ENCODE measurements at regions not wholly inside any gene's neighbourhood (a gene's known extent, or its start where the extent isn't known, plus 50 kb on each side); places are given as distances from the start of the nearest gene placed in this dataset.

GRCh38 chr6:133190912-133191311, 50.2 kb upstream of the EYA4 start:
- Histone ChIP-seq H3K27me3 (replicated peaks in 1 of 4; ENCODE audit: control insufficient read depth in 3 of 4, extremely low read depth in 1 of 4, insufficient read depth in 3 of 4, low read length in 3 of 4) (no peaks in the 10 kb centered on the region), H2BK15ac (ENCODE audit: low read length) (no peak overlapping the region), H3K14ac (ENCODE audit: insufficient read length) (no peak overlapping the region), H4K20me1 (replicated peaks in 1 of 2; ENCODE audit: control insufficient read depth in 1 of 2, insufficient read depth in 2 of 2, low read length in 2 of 2) (no peaks in the 10 kb centered on the region), H3K18ac (ENCODE audit: extremely low read depth, low read length) (0 out of 2 replicates have a peak overlapping the region, but pooled peaks have one; percentile 3), H2BK120ac (replicated peaks; ENCODE audit: low read depth, low read length) (no peak overlapping the region), H4K91ac (replicated peaks; ENCODE audit: insufficient read length, low read length) (no peak overlapping the region), H3K9me3 (ENCODE audit: insufficient read depth in 2 of 2, low read depth in 1 of 2, low read length in 1 of 2) (no peaks in the 10 kb centered on the region), H2BK5ac (ENCODE audit: low read depth, low read length) (no peak overlapping the region), H3K79me1 (ENCODE audit: low read depth, low read length) (no peaks in the 10 kb centered on the region), H3K23ac (ENCODE audit: insufficient read length) (no peak overlapping the region), H3K27ac (ENCODE audit: low read depth, low read length) (no peak overlapping the region), H3K9ac (replicated peaks in 1 of 4; ENCODE audit: extremely low read depth in 1 of 4, low read depth in 3 of 4, low read length in 3 of 4) (no peak overlapping the region), H3K79me2 (ENCODE audit: control insufficient read depth in 1 of 2, insufficient read depth in 2 of 2, low read length in 2 of 2) (no peaks in the 10 kb centered on the region), H2BK12ac (ENCODE audit: low read depth, low read length) (no peak overlapping the region), H3K4me1 (replicated peaks in 1 of 4; ENCODE audit: control insufficient read depth in 3 of 4, insufficient read depth in 4 of 4, low read length in 3 of 4) (0 out of 7 replicates have a peak, but pooled peaks cover 0 to 2% (median 0%) of the 10 kb centered on the region in 4 experiments), H3K56ac (replicated peaks; ENCODE audit: insufficient read length, low read depth, low read length) (no peak overlapping the region), H4K8ac (ENCODE audit: extremely low read depth, insufficient read depth, low read length) (no peak overlapping the region), H2BK20ac (ENCODE audit: low read length) (no peak overlapping the region), H3K4me2 (ENCODE audit: insufficient read depth in 1 of 2, low read depth in 2 of 2, low read length in 2 of 2) (no peak overlapping the region), H3K4ac (replicated peaks; ENCODE audit: insufficient read length, low read depth, low read length) (no peak overlapping the region), H2AFZ (ENCODE audit: low read length) (no peak overlapping the region), H2AK5ac (ENCODE audit: low read depth, low read length) (no peak overlapping the region), H3K4me3 (ENCODE audit: extremely low read depth in 1 of 4, insufficient read depth in 2 of 4, low read depth in 3 of 4, low read length in 4 of 4) (no peak overlapping the region), H3K36me3 (ENCODE audit: control insufficient read depth in 2 of 4, insufficient read depth in 4 of 4, low read length in 3 of 4) (no peaks in the 10 kb centered on the region), H3K23me2 (ENCODE audit: low read depth, low read length) (no peaks in the 10 kb centered on the region), H4K5ac (ENCODE audit: insufficient read length, low read depth, low read length) (no peak overlapping the region)
- DNase-seq (ENCODE audit: low read depth in 1 of 2, low spot score in 2 of 2) (no peak), FAIRE-seq (no peak)
- ChIA-PET POLR2A (ENCODE audit: partially characterized antibody) (no interaction called here), CTCF (ENCODE audit: partially characterized antibody) (interaction anchor here (0.6 to 3.4 kb wide), 9 partner anchors 18 to 361 kb away, joined by 3 to 13 read pairs (median 4); no protein-coding TSS in a partner anchor)
- 94% methylated on average over 3 of the region's 3 CpGs; no CpG with 5 or more reads in 1 of the 2 experiments for WGBS, 2 experiments (ENCODE audit: extremely low coverage in 1 of 2, insufficient coverage in 1 of 2, insufficient read length in 1 of 2, insufficient replicate concordance in 2 of 2, low coverage in 1 of 2, low lambda C conversion rate in 2 of 2, missing lambda C conversion rate in 1 of 2)
- TF ChIP-seq SIX5 (IDR thresholded peaks at IDR 0.05; ENCODE audit: low read depth, low read length) (no peak), CEBPB (IDR thresholded peaks at IDR 0.05; ENCODE audit: low read depth, low read length) (no peak), YY1 (IDR thresholded peaks at IDR 0.05; ENCODE audit: low read depth, low read length) (no peak), ATF3 (IDR thresholded peaks at IDR 0.05; ENCODE audit: insufficient read depth, low read depth, low read length) (no peak), TAF7 (optimal IDR thresholded peaks at IDR 0.05; ENCODE audit: borderline replicate concordance, low read depth, low read length) (no peak), POU5F1 (IDR thresholded peaks at IDR 0.05; ENCODE audit: low read depth, low read length) (no peak), CHD2 (IDR thresholded peaks at IDR 0.05; ENCODE audit: low read length) (no peak), POLR2AphosphoS5 (IDR thresholded peaks at IDR 0.05; ENCODE audit: low read depth, low read length) (no peak), USF2 (IDR thresholded peaks at IDR 0.05; ENCODE audit: low read length) (no peak), POLR2A (IDR thresholded peaks at IDR 0.05; ENCODE audit: control extremely low read depth in 1 of 2, low read depth in 2 of 2, low read length in 2 of 2) (no peak), ASH2L (IDR thresholded peaks at IDR 0.05; ENCODE audit: low read length) (no peak), SUZ12 (IDR thresholded peaks at IDR 0.05; ENCODE audit: low read length) (no peak), RNF2 (IDR thresholded peaks at IDR 0.05; ENCODE audit: borderline replicate concordance, low read depth, low read length, missing control alignments, poor library complexity, severe bottlenecking) (no peak)

Data from H1 (cell line).